GM12874 (cell line): ENCODE measurements at regions not wholly inside any gene's neighbourhood (a gene's known extent, or its start where the extent isn't known, plus 50 kb on each side); places are given as distances from the start of the nearest gene placed in this dataset.

Experiments used
- TF ChIP-seq, protein P1 (sequence below): IDR thresholded peaks from 2 replicates; pipeline ENCODE4 v1.5.1; 2011; ENCODE audit warnings: low read depth, mild to moderate bottlenecking, control low read depth, low read length, moderate library complexity; ENCODE audit not compliant: insufficient read depth

DNA sequence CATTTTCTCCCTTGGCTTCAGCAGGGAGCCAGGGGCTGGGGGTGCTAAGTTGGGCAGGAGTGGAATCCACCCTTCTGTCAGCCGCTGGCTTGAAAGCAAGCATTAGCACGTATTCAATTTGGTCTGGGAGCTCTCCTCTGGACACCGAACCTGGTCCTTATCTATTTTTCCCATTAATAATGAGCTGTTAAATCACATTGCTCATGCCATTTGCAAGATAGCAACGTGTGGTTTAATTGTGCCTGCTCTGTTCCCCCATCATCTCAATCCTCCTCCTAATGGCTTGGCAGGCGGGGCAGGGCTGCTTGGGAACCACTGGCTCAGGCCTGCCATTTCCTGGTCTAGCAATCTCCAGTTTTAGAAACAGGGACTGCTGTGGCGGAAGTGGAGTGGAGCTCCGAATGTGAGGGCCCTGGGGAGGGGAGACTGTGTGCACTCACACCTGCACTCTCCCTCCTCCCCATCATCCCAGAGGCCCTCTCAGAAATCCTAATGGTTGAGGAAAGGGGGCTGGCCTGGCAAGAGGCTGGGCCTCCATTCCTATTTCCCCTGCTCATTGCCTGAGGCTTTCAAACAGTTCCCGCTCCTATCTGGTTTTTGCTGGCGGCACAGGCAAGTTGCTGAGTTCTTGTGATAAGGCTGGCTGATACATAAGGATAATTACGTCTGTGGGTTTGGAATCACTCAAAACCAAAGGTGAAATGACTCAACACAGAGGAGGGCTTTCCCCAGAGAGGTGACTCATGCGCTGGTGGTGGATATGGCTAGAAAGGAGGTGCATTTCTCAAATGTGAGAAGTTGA, 201.2 kb upstream of the E2F8 start:
- TF ChIP-seq, protein P1, sequence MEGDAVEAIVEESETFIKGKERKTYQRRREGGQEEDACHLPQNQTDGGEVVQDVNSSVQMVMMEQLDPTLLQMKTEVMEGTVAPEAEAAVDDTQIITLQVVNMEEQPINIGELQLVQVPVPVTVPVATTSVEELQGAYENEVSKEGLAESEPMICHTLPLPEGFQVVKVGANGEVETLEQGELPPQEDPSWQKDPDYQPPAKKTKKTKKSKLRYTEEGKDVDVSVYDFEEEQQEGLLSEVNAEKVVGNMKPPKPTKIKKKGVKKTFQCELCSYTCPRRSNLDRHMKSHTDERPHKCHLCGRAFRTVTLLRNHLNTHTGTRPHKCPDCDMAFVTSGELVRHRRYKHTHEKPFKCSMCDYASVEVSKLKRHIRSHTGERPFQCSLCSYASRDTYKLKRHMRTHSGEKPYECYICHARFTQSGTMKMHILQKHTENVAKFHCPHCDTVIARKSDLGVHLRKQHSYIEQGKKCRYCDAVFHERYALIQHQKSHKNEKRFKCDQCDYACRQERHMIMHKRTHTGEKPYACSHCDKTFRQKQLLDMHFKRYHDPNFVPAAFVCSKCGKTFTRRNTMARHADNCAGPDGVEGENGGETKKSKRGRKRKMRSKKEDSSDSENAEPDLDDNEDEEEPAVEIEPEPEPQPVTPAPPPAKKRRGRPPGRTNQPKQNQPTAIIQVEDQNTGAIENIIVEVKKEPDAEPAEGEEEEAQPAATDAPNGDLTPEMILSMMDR = no peak

DNA sequence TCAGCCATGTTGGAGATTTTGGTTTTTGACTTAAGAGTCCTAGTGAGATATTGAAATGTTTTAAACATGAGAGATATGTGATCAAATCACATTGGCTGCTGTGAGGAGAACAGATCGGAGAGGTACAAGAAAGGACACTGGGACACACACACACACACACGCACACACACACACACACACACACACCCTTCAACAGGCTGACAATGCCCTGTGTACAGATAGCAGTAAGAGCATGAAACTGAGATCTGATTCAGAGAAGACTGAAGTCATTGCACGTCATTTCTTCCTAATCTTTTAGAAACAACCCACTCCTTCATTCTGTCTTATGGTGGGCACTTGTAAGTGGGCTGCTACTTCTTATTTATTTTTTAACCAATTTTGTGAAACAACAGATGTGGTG, 200.5 kb upstream of the E2F8 start:
- TF ChIP-seq, protein P1 = no peak

DNA sequence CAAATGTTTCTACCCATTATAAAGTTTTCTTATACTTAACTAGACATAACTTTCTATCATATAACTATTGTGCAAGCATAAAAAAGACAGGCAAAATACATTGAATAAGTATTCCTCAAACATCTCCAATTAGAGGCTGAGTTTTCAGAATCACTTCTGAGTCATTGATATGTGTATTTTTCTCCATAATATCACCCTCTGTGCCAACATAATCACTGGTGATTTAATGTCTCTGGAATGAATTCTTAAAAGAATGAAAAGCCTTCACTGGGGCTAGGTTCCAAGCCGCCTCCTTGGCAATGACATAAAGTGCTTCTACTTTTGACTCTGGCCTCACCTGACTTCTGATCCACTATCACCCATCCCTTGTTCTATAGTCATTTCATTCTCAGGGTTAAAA, 197.0 kb upstream of the E2F8 start:
- TF ChIP-seq, protein P1 = no peak

DNA sequence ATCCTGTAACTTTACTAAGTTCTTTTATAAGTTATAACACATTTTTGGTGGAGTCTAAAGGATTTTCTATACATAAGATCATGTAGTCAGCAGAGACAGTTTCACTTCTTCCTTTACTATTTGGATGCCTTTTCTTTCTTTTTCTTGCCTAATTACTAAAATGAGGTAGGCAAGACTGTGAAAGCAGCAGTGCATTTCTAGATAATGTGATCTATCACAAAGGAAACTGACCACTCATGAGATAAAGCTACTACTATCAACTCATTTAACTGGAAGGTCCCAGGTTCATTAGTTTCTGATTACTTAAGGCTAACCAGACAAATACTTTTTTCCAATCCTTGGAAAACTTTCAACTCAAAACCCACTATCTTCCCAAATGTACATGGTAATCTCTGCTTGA, 196.2 kb upstream of the E2F8 start:
- TF ChIP-seq, protein P1 = no peak

DNA sequence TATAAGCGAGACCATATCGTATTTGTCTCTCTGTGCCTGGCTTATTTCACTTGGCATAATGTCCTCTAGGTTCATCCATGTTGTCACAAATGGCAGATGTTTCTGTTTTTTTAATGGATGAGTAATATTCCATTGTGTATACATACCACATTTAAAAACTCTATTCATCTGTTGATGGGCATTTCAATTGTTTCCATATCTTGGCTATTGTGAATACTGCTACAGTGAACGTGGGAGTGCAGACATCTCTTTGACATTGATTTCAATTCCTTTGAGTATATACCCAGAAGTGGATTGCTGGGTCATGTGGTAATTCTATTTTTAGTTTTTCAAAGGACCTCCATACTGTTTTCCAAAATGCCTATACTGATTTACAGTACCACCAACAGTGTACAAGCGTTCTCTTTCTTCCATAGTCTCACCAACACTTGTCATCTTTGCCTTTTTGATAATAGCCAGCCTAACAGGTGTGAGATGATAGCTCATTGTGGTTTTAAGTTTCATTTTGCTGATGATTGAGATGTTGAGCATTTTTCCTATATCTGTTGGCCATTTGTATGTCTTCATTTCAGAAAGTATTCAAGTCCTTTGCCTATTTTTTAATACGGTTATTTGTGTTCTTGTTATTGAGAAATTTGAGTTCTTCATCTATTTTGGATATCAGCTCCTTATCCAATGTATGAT, 194.7 kb upstream of the E2F8 start:
- TF ChIP-seq, protein P1 = no peak

DNA sequence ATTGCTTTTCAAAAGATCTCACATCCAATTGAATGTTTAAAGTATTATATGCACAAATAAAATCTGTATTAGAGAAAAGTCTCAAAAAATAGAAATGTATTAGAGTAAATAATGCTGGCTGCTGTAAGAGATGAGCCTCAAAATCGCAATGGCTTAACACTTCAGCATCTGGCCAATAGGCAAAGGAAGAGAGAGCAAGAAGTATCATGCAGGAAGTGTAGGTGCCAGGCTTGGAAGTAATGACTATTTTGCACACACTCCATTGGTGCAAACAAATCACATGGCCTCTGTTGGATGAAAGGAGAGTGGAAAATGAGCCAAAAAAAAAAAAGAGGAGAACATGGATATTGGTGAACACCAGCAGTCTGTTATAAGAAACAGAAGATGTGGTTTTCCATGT, 193.0 kb upstream of the E2F8 start:
- TF ChIP-seq, protein P1 = no peak

DNA sequence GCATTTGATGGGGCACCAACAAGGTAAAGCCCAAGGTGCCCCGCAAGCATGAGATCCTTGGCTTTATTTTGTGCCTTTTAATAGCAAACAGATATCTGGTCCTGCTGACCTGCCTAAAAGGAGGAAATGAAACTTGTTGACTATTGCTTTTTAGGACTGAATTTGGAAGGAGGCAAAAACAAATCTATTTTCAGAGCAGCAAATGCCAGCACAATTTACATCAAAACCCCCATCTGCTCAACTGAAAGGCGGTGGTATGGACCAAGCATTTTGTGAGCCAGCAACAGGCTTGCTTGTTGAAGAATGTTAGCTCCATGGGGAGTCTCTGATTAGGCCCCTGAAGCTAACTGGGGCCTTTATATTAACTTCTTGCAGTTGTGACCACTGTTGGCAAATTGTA, 192.6 kb upstream of the E2F8 start:
- TF ChIP-seq, protein P1 = no peak
